NB4 (cell line): ENCODE measurements at regions not wholly inside any gene's neighbourhood (a gene's known extent, or its start where the extent isn't known, plus 50 kb on each side); places are given as distances from the start of the nearest gene placed in this dataset.

Experiments
- TF ChIP-seq, protein P1 (sequence below): IDR thresholded peaks from one replicate; pipeline ENCODE4 v1.5.1; 2012; ENCODE audit warnings: low read depth, low read length
- TF ChIP-seq, protein P2 (sequence below): IDR thresholded peaks from 2 replicates; pipeline ENCODE4 v1.6.1; 2011; ENCODE audit warnings: low read depth, low read length

DNA sequence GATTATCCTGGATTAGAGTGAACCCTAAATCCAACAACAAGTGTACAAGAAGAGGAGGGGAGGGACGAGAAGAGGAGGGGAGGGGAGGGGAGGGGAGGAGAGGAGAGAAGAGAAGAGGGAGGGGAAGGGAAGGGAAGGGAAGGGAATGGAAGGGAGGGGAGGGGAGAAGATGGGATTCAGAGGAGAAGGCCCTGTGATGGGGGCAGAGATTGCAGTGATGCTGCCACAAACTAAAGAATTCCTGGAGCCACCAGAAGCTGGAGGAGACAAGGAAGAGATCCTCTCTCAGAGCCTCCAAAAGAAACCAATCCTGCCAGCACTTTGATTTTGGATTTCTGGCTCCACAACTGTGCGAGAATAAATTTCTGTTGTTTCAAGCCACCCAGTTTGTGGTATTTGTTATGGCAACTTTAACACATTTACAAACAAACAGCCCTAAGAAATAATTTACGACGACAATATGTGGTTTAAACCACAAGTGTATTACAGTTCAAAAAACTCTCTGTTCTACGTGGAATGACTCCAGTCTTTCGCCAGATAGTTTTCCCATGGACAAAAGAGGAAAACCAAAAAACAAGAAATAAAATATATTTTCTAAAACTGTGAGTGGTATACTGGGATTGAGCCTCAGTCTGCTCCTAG, 235.4 kb downstream of the HDGFL1 start:
- TF ChIP-seq, protein P1, sequence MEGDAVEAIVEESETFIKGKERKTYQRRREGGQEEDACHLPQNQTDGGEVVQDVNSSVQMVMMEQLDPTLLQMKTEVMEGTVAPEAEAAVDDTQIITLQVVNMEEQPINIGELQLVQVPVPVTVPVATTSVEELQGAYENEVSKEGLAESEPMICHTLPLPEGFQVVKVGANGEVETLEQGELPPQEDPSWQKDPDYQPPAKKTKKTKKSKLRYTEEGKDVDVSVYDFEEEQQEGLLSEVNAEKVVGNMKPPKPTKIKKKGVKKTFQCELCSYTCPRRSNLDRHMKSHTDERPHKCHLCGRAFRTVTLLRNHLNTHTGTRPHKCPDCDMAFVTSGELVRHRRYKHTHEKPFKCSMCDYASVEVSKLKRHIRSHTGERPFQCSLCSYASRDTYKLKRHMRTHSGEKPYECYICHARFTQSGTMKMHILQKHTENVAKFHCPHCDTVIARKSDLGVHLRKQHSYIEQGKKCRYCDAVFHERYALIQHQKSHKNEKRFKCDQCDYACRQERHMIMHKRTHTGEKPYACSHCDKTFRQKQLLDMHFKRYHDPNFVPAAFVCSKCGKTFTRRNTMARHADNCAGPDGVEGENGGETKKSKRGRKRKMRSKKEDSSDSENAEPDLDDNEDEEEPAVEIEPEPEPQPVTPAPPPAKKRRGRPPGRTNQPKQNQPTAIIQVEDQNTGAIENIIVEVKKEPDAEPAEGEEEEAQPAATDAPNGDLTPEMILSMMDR: no peak
- TF ChIP-seq, protein P2, sequence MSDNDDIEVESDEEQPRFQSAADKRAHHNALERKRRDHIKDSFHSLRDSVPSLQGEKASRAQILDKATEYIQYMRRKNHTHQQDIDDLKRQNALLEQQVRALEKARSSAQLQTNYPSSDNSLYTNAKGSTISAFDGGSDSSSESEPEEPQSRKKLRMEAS: no peak
